Uterus (tissue), 3 donors: ENCODE measurements at regions not wholly inside any gene's neighbourhood (a gene's known extent, or its start where the extent isn't known, plus 50 kb on each side); places are given as distances from the start of the nearest gene placed in this dataset.

Source experiments
- DNase-seq, 2 donors: peaks; one replicate each; pipeline ENCODE4 v3.0.0-alpha.2; 2019 to 2020
- H3K27ac ChIP-seq, 2 donors: fragments of 200-600 bp; sonication (generic); 1 replicate in 1 of 2; 2 replicates in 1 of 2; pipeline ENCODE4 v1.5.1; 2016 to 2018
- H3K27me3 ChIP-seq, 2 donors: fragments of 200-600 bp; sonication (generic); one replicate each; pipeline ENCODE4 v1.5.1; 2018 to 2019; ENCODE audit warnings: control low read depth in 1 of 2
- H3K36me3 ChIP-seq, 2 donors: fragments of 200-600 bp; sonication (generic); one replicate each; pipeline ENCODE4 v1.5.1; 2019; ENCODE audit warnings: control low read depth in 1 of 2
- H3K4me1 ChIP-seq, 2 donors: fragments of 200-600 bp; sonication (generic); one replicate each; pipeline ENCODE4 v1.5.1; 2018 to 2019; ENCODE audit warnings: control low read depth in 1 of 2
- H3K4me3 ChIP-seq, 2 donors: fragments of 200-600 bp; sonication (generic); 1 replicate in 1 of 2; 2 replicates in 1 of 2; pipeline ENCODE4 v1.5.1; 2018 to 2019; ENCODE audit warnings: mild to moderate bottlenecking in 1 of 2
- H3K9me3 ChIP-seq, 2 donors: fragments of 200-600 bp; sonication (generic); one replicate each; pipeline ENCODE4 v1.5.1; 2019; ENCODE audit warnings: control low read depth in 1 of 2
- POLR2A ChIP-seq, 2 donors: fragments of 450-650 bp; IDR thresholded peaks; one replicate each; pipeline ENCODE4 v1.6.1; 2016; ENCODE audit warnings: antibody characterized with exemption in 2 of 2, mild to moderate bottlenecking in 1 of 2, moderate library complexity in 1 of 2
- intact Hi-C: fragments of 100-400 bp; cut with DNase I; formaldehyde crosslinking; loops from one replicate; pipeline ENCODE4 v1.15.1; 2023; ENCODE audit warnings: low total_unique reads
- TF ChIP-seq, protein P1 (sequence below), 4 experiments: fragments of 200-600 bp in 2 of 4; fragments of 450-650 bp in 2 of 4; sonication (generic) in 2 of 4; IDR thresholded peaks; one replicate each; pipeline ENCODE4 v1.5.1; 2016 to 2019; ENCODE audit warnings: antibody characterized with exemption in 4 of 4, mild to moderate bottlenecking in 2 of 4, moderate library complexity in 1 of 4
- donor health status: DM: yes; HTN: yes; CAD: no.

- DNase-seq, result no peak
- Histone ChIP-seq H3K27me3 (no peaks in the 10 kb centered on the region), H3K9me3 (no peaks in the 10 kb centered on the region), H3K4me1 (no peaks in the 10 kb centered on the region), H3K4me3 (no peak overlapping the region), H3K36me3 (no peaks in the 10 kb centered on the region), H3K27ac (no peak overlapping the region)
- TF ChIP-seq POLR2A (IDR thresholded peaks at IDR 0.05), result no peak
- TF ChIP-seq, protein P1, sequence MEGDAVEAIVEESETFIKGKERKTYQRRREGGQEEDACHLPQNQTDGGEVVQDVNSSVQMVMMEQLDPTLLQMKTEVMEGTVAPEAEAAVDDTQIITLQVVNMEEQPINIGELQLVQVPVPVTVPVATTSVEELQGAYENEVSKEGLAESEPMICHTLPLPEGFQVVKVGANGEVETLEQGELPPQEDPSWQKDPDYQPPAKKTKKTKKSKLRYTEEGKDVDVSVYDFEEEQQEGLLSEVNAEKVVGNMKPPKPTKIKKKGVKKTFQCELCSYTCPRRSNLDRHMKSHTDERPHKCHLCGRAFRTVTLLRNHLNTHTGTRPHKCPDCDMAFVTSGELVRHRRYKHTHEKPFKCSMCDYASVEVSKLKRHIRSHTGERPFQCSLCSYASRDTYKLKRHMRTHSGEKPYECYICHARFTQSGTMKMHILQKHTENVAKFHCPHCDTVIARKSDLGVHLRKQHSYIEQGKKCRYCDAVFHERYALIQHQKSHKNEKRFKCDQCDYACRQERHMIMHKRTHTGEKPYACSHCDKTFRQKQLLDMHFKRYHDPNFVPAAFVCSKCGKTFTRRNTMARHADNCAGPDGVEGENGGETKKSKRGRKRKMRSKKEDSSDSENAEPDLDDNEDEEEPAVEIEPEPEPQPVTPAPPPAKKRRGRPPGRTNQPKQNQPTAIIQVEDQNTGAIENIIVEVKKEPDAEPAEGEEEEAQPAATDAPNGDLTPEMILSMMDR (IDR thresholded peaks at IDR 0.05), result no peak
- intact Hi-C loops, result no loop called here
These were observed 332.6 kb upstream of the TBX18 start for GRCh38 chr6:85096976-85097375.

DNA sequence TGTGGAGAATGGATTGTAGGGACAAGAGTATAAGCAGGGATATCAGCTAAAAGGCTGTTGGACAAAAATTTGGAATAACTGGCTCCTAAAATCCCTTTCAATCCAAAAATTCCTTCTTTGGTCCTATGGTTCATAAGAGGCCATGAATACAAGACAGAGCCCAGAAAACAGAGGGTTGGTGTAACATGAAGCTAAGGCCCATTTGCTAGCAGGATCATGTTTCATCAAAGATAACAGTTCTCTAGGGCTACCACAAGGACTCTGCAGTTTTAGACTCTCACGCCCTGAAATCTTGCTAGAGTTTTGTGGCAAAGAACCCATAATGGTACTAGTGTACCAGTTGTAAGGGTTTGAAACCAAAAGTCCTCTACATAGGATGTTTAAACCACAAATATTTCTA is 327.8 kb upstream of the TBX18 start:
- Histone ChIP-seq H3K4me1 (no peaks in the 10 kb centered on the region), H3K9me3 (no peaks in the 10 kb centered on the region), H3K27ac (no peak overlapping the region), H3K27me3 (no peaks in the 10 kb centered on the region), H3K4me3 (no peak overlapping the region), H3K36me3 (no peaks in the 10 kb centered on the region)
- DNase-seq, result no peak
- intact Hi-C loops, result no loop called here
- TF ChIP-seq, protein P1 (IDR thresholded peaks at IDR 0.05), result no peak

GRCh38 chr6:85089255-85089654 is 324.9 kb upstream of the TBX18 start:
- H3K4me3 ChIP-seq, result no peak overlapping the region
- H3K4me1 ChIP-seq, result no peaks in the 10 kb centered on the region
- no peak for TF ChIP-seq POLR2A (IDR thresholded peaks at IDR 0.05)
- TF ChIP-seq, protein P1 (IDR thresholded peaks at IDR 0.05), result no peak
- no peak overlapping the region for H3K27ac ChIP-seq
- no peaks in the 10 kb centered on the region for H3K36me3 ChIP-seq
- H3K27me3 ChIP-seq, result no peaks in the 10 kb centered on the region
- H3K9me3 ChIP-seq, result no peaks in the 10 kb centered on the region
- no peak for DNase-seq
- intact Hi-C loops, result no loop called here

DNA sequence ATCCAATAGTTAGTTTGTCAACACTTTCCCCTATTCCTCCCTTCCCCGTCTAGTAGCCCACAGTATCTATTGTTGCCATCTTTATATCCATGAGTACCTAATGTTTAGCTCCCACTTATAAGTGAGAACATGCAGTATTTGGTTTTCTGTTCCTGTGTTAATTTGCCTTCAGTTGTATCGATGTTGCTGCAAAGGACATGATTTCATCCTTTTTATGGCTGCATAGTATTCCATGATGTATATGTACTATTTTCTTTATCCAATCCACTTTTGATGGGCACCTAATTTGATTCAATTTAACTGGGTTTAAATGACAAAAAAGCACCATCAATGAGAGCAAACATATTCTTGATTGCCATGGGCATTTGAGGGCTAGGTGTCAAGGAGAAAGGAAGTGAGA is 321.5 kb upstream of the TBX18 start:
- Histone ChIP-seq H3K27ac (no peak overlapping the region), H3K9me3 (no peaks in the 10 kb centered on the region), H3K27me3 (no peaks in the 10 kb centered on the region), H3K4me3 (no peak overlapping the region), H3K4me1 (no peaks in the 10 kb centered on the region), H3K36me3 (no peaks in the 10 kb centered on the region)
- TF ChIP-seq, protein P1 (IDR thresholded peaks at IDR 0.05), result no peak
- TF ChIP-seq POLR2A (IDR thresholded peaks at IDR 0.05), result no peak
- DNase-seq, result no peak
- intact Hi-C loops, result no loop called here

GRCh38 chr6:85081102-85081501 is 316.7 kb upstream of the TBX18 start:
- Histone ChIP-seq H3K27ac (no peak overlapping the region), H3K27me3 (no peaks in the 10 kb centered on the region), H3K36me3 (no peaks in the 10 kb centered on the region), H3K4me1 (no peaks in the 10 kb centered on the region), H3K4me3 (no peak overlapping the region), H3K9me3 (no peaks in the 10 kb centered on the region)
- TF ChIP-seq, protein P1 (IDR thresholded peaks at IDR 0.05), result no peak
- intact Hi-C loops, result no loop called here
- no peak for DNase-seq
